ENCODE measurements at regions not wholly inside any gene's neighbourhood (a gene's known extent, or its start where the extent isn't known, plus 50 kb on each side); places are given as distances from the start of the nearest gene placed in this dataset.
A peak's percentile ranks its signal among the peaks of the same experiment; 100 is the strongest.

DNA sequence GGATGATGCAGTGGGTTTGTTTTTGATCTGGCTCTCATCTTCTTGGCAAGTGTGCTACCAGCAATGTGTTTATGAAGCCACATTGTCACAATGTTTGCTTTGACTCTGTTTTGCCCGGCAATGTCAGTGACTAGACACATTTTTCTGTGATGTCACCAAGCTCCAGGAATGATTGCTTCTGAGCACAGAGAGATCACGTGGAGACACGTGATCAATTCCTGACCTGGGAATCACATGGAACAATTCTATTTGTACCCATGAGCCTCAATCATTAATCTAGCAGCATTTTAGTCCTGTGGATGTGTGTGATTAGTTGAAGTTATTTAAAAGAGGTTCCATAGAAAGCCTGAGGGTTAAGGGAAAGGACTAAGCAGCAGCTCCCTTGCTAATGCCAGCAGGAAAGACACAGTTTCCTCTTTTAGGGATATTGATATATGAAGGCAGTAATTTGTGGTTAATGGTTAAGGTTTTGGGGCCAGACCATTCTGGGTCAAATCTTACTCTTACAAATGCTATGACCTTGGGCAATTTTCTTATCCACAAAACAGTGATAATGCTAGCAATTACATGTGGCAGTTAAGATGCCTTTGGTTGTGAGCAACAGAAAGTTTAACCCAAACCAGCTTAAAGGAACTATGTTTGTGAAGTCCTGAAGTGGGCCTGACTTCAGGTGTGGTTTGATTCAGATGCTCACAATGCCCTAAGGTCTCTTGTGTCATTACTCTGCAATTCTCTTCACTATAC is 59.0 kb downstream of the FASLG start:
- DNase-seq (ENCODE audit: extremely low spot score, unreplicated experiment) = no peak
- Mint-ChIP-seq H3K4me3 (ENCODE audit: unreplicated experiment) (no peak overlapping the region), H3K4me1 (ENCODE audit: unreplicated experiment) (peaks cover 7% of the 10 kb centered on the region), H3K27ac (ENCODE audit: unreplicated experiment) (no peak overlapping the region), H3K9me3 (ENCODE audit: unreplicated experiment) (no peaks in the 10 kb centered on the region), H3K36me3 (ENCODE audit: unreplicated experiment) (no peaks in the 10 kb centered on the region), H3K27me3 (ENCODE audit: unreplicated experiment) (peaks cover 9% of the 10 kb centered on the region)
- TF ChIP-seq, protein P1, sequence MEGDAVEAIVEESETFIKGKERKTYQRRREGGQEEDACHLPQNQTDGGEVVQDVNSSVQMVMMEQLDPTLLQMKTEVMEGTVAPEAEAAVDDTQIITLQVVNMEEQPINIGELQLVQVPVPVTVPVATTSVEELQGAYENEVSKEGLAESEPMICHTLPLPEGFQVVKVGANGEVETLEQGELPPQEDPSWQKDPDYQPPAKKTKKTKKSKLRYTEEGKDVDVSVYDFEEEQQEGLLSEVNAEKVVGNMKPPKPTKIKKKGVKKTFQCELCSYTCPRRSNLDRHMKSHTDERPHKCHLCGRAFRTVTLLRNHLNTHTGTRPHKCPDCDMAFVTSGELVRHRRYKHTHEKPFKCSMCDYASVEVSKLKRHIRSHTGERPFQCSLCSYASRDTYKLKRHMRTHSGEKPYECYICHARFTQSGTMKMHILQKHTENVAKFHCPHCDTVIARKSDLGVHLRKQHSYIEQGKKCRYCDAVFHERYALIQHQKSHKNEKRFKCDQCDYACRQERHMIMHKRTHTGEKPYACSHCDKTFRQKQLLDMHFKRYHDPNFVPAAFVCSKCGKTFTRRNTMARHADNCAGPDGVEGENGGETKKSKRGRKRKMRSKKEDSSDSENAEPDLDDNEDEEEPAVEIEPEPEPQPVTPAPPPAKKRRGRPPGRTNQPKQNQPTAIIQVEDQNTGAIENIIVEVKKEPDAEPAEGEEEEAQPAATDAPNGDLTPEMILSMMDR (IDR thresholded peaks at IDR 0.05) = no peak

GRCh38 chr1:172719066-172719627 is 60.2 kb downstream of the FASLG start:
- Mint-ChIP-seq H3K36me3 (ENCODE audit: unreplicated experiment) (no peaks in the 10 kb centered on the region), H3K27ac (ENCODE audit: unreplicated experiment) (no peak overlapping the region), H3K27me3 (ENCODE audit: unreplicated experiment) (peaks cover 4% of the 10 kb centered on the region), H3K9me3 (ENCODE audit: unreplicated experiment) (no peaks in the 10 kb centered on the region), H3K4me1 (ENCODE audit: unreplicated experiment) (peaks cover 14% of the 10 kb centered on the region), H3K4me3 (ENCODE audit: unreplicated experiment) (no peak overlapping the region)
- DNase-seq (ENCODE audit: extremely low spot score, unreplicated experiment) = no peak
- TF ChIP-seq, protein P1 (IDR thresholded peaks at IDR 0.05) = no peak

DNA sequence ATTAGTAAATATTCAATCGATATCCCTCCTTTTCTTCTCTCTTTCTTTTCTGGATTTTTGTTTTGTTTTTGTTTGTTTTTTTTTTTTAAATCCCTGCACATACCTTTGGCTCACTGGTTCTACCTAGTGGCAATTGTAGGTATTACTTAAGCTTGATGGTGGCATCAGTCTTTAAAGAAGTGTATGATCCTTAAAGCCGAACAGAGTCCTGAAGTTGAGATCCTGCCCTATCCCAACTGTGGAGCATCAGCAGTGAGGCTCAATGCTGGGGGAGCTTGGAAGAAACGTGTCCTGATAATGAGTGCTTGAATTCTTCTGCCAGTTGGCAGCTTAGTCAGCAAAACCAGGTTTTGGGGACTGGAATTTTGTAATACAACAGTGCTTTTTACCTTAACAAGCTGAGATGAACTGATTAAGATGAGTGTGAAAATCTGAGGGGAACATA is 60.8 kb downstream of the FASLG start:
- Mint-ChIP-seq H3K9me3 (ENCODE audit: unreplicated experiment) (no peaks in the 10 kb centered on the region), H3K27ac (ENCODE audit: unreplicated experiment) (no peak overlapping the region), H3K4me3 (ENCODE audit: unreplicated experiment) (no peak overlapping the region), H3K27me3 (ENCODE audit: unreplicated experiment) (peaks cover 2% of the 10 kb centered on the region), H3K4me1 (ENCODE audit: unreplicated experiment) (peaks cover 14% of the 10 kb centered on the region), H3K36me3 (ENCODE audit: unreplicated experiment) (no peaks in the 10 kb centered on the region)
- no peak for DNase-seq (ENCODE audit: extremely low spot score, unreplicated experiment)
- TF ChIP-seq, protein P1 (IDR thresholded peaks at IDR 0.05) = peak; percentile 76

GRCh38 chr1:172720339-172720738 is 61.4 kb downstream of the FASLG start:
- TF ChIP-seq, protein P1 (IDR thresholded peaks at IDR 0.05) = no peak
- Mint-ChIP-seq H3K9me3 (ENCODE audit: unreplicated experiment) (no peaks in the 10 kb centered on the region), H3K36me3 (ENCODE audit: unreplicated experiment) (no peaks in the 10 kb centered on the region), H3K27ac (ENCODE audit: unreplicated experiment) (no peak overlapping the region), H3K4me3 (ENCODE audit: unreplicated experiment) (no peak overlapping the region), H3K27me3 (ENCODE audit: unreplicated experiment) (peaks cover 2% of the 10 kb centered on the region), H3K4me1 (ENCODE audit: unreplicated experiment) (peaks cover 14% of the 10 kb centered on the region)
- DNase-seq (ENCODE audit: extremely low spot score, unreplicated experiment) = no peak

GRCh38 chr1:172723251-172723650 is 64.3 kb downstream of the FASLG start:
- H3K27me3 Mint-ChIP-seq (ENCODE audit: unreplicated experiment) = no peaks in the 10 kb centered on the region
- no peaks in the 10 kb centered on the region for H3K9me3 Mint-ChIP-seq (ENCODE audit: unreplicated experiment)
- H3K36me3 Mint-ChIP-seq (ENCODE audit: unreplicated experiment) = no peaks in the 10 kb centered on the region
- no peak overlapping the region for H3K27ac Mint-ChIP-seq (ENCODE audit: unreplicated experiment)
- H3K4me3 Mint-ChIP-seq (ENCODE audit: unreplicated experiment) = no peak overlapping the region
- no peak for DNase-seq (ENCODE audit: extremely low spot score, unreplicated experiment)
- H3K4me1 Mint-ChIP-seq (ENCODE audit: unreplicated experiment) = peaks cover 14% of the 10 kb centered on the region
- TF ChIP-seq, protein P1 (IDR thresholded peaks at IDR 0.05) = no peak
